Fibroblast of lung (primary cell): ENCODE measurements at regions not wholly inside any gene's neighbourhood (a gene's known extent, or its start where the extent isn't known, plus 50 kb on each side); places are given as distances from the start of the nearest gene placed in this dataset.

Experiments used
- CTCF ChIP-seq, 2 donors: IDR thresholded peaks in 1 of 2; conservative IDR thresholded peaks in 1 of 2; 1 replicate in 1 of 2; 2 replicates in 1 of 2; pipeline ENCODE4 v1.5.1; 2011 to 2012; ENCODE audit warnings: low read length in 2 of 2, control low read depth in 1 of 2, inconsistent platforms in 1 of 2, low read depth in 1 of 2, mild to moderate bottlenecking in 1 of 2
- EZH2 ChIP-seq: IDR thresholded peaks from 2 replicates; pipeline ENCODE4 v1.5.1; 2012; ENCODE audit warnings: low read length, control low read depth, mild to moderate bottlenecking; ENCODE audit errors: missing control alignments

GRCh38 chr20:24813080-24813479 lies 136.0 kb upstream of the CST7 start:
- TF ChIP-seq CTCF (conservative IDR thresholded peaks at IDR 0.05 in 1 of 2, IDR thresholded peaks at IDR 0.05 in 1 of 2; ENCODE audit: low read depth in 1 of 2, low read length in 2 of 2) = no peak
- no peak for TF ChIP-seq EZH2
